M059J (cell line): ENCODE measurements at regions not wholly inside any gene's neighbourhood (a gene's known extent, or its start where the extent isn't known, plus 50 kb on each side); places are given as distances from the start of the nearest gene placed in this dataset.

Experiments
- DNase-seq: peaks from one replicate; pipeline ENCODE4 v3.0.0-alpha.2; 2012; ENCODE audit warnings: low read depth

- no peak for DNase-seq
Measured at GRCh38 chr2:78576409-78576808, 449.1 kb upstream of the REG3G start.

- no peak for DNase-seq
Measured at GRCh38 chr2:78585871-78586270, 439.6 kb upstream of the REG3G start.

GRCh38 chr2:78586316-78586715 is 439.2 kb upstream of the REG3G start:
- DNase-seq: no peak

- no peak for DNase-seq
Measured at GRCh38 chr2:78589871-78590270, 435.6 kb upstream of the REG3G start.

GRCh38 chr2:78592491-78592890 is 433.0 kb upstream of the REG3G start:
- no peak for DNase-seq

- no peak for DNase-seq
Measured at GRCh38 chr2:78601113-78601512, 424.4 kb upstream of the REG3G start.

- DNase-seq: no peak
Measured at GRCh38 chr2:78602862-78603261, 422.6 kb upstream of the REG3G start.

GRCh38 chr2:78606895-78607294 is 418.6 kb upstream of the REG3G start:
- DNase-seq: no peak

- no peak for DNase-seq
Measured at GRCh38 chr2:78614726-78615125, 410.8 kb upstream of the REG3G start.

- DNase-seq: no peak
Measured at GRCh38 chr2:78615956-78616355, 409.5 kb upstream of the REG3G start.

GRCh38 chr2:78634425-78634824 is 391.1 kb upstream of the REG3G start:
- no peak for DNase-seq

GRCh38 chr2:78644854-78645253 is 380.6 kb upstream of the REG3G start:
- DNase-seq: peak; percentile 20

- no peak for DNase-seq
Measured at GRCh38 chr2:78646533-78647364, 378.8 kb upstream of the REG3G start.

- DNase-seq: no peak
Measured at GRCh38 chr2:78648558-78648957, 376.9 kb upstream of the REG3G start.

- no peak for DNase-seq
Measured at GRCh38 chr2:78654941-78655340, 370.6 kb upstream of the REG3G start.

- peak; percentile 23 for DNase-seq
Measured at GRCh38 chr2:78676921-78677696, 348.4 kb upstream of the REG3G start.

GRCh38 chr2:78677774-78678173 is 347.7 kb upstream of the REG3G start:
- DNase-seq: peak; percentile 1

GRCh38 chr2:78681386-78681785 is 344.1 kb upstream of the REG3G start:
- DNase-seq: no peak

GRCh38 chr2:78682781-78683180 is 342.7 kb upstream of the REG3G start:
- DNase-seq: peak; percentile 35

GRCh38 chr2:78686625-78687153 is 338.8 kb upstream of the REG3G start:
- DNase-seq: no peak

GRCh38 chr2:78699696-78700095 is 325.8 kb upstream of the REG3G start:
- DNase-seq: peak; percentile 25

- DNase-seq: no peak
Measured at GRCh38 chr2:78701546-78701945, 324.0 kb upstream of the REG3G start.
